Fibroblast of lung (primary cell): ENCODE measurements at regions not wholly inside any gene's neighbourhood (a gene's known extent, or its start where the extent isn't known, plus 50 kb on each side); places are given as distances from the start of the nearest gene placed in this dataset.
"Not testable (repeated sequence)": the region's sequence is repeated elsewhere in the genome, so short reads cannot be mapped to it uniquely, and the experiment has no call there.

Experiments
- DNase-seq, 2 donors: peaks; one replicate each; pipeline versions ENCODE4 v3.0.0 to v3.0.0-alpha.2; 2010; ENCODE audit warnings: low read depth in 2 of 2
- H2AFZ ChIP-seq: 2 replicates; pipeline ENCODE4 v1.5.1; 2012; ENCODE audit warnings: low read length, control low read depth, inconsistent platforms
- H3K27ac ChIP-seq: 2 replicates; pipeline ENCODE4 v1.5.1; 2011; ENCODE audit warnings: low read length, control low read depth; ENCODE audit not compliant: insufficient read depth
- H3K27me3 ChIP-seq: 2 replicates; pipeline ENCODE4 v1.5.1; 2011; ENCODE audit warnings: mild to moderate bottlenecking, low read length; ENCODE audit not compliant: control insufficient read depth, insufficient read depth
- H3K36me3 ChIP-seq: 2 replicates; pipeline ENCODE4 v1.5.1; 2011; ENCODE audit warnings: low read length; ENCODE audit not compliant: control insufficient read depth, insufficient read depth
- H3K4me1 ChIP-seq: 2 replicates; pipeline ENCODE4 v1.5.1; 2011; ENCODE audit warnings: low read length; ENCODE audit not compliant: control insufficient read depth, insufficient read depth; ENCODE audit errors: extremely low read depth
- H3K4me2 ChIP-seq: 2 replicates; pipeline ENCODE4 v1.5.1; 2011; ENCODE audit warnings: low read length, control low read depth; ENCODE audit not compliant: insufficient read depth; ENCODE audit errors: extremely low read depth
- H3K4me3 ChIP-seq, 4 experiments: fragments of 200-600 bp in 1 of 4; sonication (generic) in 1 of 4; replicated peaks in 1 of 4; 2 replicates each; pipeline ENCODE4 v1.5.1; 2011 to 2016; ENCODE audit warnings: low read length in 4 of 4, low read depth in 3 of 4, mild to moderate bottlenecking in 3 of 4, control low read depth in 2 of 4, inconsistent platforms in 1 of 4, mixed read lengths in 1 of 4; ENCODE audit not compliant: insufficient read depth in 1 of 4; ENCODE audit errors: control extremely low read depth in 1 of 4
- H3K79me2 ChIP-seq: 2 replicates; pipeline ENCODE4 v1.5.1; 2012; ENCODE audit warnings: mild to moderate bottlenecking, low read length, inconsistent platforms; ENCODE audit not compliant: control insufficient read depth, insufficient read depth
- H3K9ac ChIP-seq: 2 replicates; pipeline ENCODE4 v1.5.1; 2011; ENCODE audit warnings: mild to moderate bottlenecking, low read length, control low read depth; ENCODE audit not compliant: insufficient read depth
- H3K9me3 ChIP-seq: 2 replicates; pipeline ENCODE4 v1.5.1; 2012; ENCODE audit warnings: low read depth, low read length; ENCODE audit not compliant: control insufficient read depth, insufficient read depth
- H4K20me1 ChIP-seq: 2 replicates; pipeline ENCODE4 v1.5.1; 2011; ENCODE audit warnings: low read length; ENCODE audit not compliant: control insufficient read depth, insufficient read depth; ENCODE audit errors: extremely low read depth
- EZH2 ChIP-seq: IDR thresholded peaks from 2 replicates; pipeline ENCODE4 v1.5.1; 2012; ENCODE audit warnings: low read length, control low read depth, mild to moderate bottlenecking; ENCODE audit errors: missing control alignments
- TF ChIP-seq, protein P1 (sequence below), 2 donors: IDR thresholded peaks in 1 of 2; conservative IDR thresholded peaks in 1 of 2; 1 replicate in 1 of 2; 2 replicates in 1 of 2; pipeline ENCODE4 v1.5.1; 2011 to 2012; ENCODE audit warnings: low read length in 2 of 2, control low read depth in 1 of 2, inconsistent platforms in 1 of 2, low read depth in 1 of 2, mild to moderate bottlenecking in 1 of 2

DNA sequence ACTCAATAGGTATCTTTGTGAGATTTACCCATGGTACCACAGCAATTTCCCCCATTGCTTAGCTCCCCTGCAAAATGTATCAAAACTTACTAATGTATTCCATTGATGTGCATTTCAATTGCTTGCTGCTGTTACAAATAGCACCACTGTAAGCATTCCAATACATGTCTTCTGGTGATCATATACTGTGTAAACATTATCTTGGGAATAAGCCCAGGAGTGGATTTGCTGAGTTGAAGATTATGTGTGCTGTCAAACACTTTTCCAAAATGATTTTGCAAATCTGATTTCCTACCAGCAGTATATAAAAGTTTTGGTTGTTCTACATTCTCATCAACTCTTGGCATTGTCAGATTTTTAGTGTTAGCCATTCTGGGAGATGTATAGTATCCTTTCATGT is 141.0 kb upstream of the KCTD3 start:
- no peak overlapping the region for H3K27ac ChIP-seq
- no peaks in the 10 kb centered on the region for H4K20me1 ChIP-seq
- no peaks in the 10 kb centered on the region for H3K79me2 ChIP-seq
- no peak overlapping the region for H3K4me3 ChIP-seq
- no peaks in the 10 kb centered on the region for H3K9me3 ChIP-seq
- no peak for TF ChIP-seq EZH2
- TF ChIP-seq, protein P1, sequence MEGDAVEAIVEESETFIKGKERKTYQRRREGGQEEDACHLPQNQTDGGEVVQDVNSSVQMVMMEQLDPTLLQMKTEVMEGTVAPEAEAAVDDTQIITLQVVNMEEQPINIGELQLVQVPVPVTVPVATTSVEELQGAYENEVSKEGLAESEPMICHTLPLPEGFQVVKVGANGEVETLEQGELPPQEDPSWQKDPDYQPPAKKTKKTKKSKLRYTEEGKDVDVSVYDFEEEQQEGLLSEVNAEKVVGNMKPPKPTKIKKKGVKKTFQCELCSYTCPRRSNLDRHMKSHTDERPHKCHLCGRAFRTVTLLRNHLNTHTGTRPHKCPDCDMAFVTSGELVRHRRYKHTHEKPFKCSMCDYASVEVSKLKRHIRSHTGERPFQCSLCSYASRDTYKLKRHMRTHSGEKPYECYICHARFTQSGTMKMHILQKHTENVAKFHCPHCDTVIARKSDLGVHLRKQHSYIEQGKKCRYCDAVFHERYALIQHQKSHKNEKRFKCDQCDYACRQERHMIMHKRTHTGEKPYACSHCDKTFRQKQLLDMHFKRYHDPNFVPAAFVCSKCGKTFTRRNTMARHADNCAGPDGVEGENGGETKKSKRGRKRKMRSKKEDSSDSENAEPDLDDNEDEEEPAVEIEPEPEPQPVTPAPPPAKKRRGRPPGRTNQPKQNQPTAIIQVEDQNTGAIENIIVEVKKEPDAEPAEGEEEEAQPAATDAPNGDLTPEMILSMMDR (conservative IDR thresholded peaks at IDR 0.05 in 1 of 2, IDR thresholded peaks at IDR 0.05 in 1 of 2; ENCODE audit: low read depth in 1 of 2, low read length in 2 of 2) = no peak
- H3K4me1 ChIP-seq = no peaks in the 10 kb centered on the region
- no peak for DNase-seq
- no peaks in the 10 kb centered on the region for H3K27me3 ChIP-seq
- no peaks in the 10 kb centered on the region for H3K36me3 ChIP-seq
- H3K9ac ChIP-seq = no peak overlapping the region
- H3K4me2 ChIP-seq = no peak overlapping the region
- H2AFZ ChIP-seq = no peak overlapping the region

DNA sequence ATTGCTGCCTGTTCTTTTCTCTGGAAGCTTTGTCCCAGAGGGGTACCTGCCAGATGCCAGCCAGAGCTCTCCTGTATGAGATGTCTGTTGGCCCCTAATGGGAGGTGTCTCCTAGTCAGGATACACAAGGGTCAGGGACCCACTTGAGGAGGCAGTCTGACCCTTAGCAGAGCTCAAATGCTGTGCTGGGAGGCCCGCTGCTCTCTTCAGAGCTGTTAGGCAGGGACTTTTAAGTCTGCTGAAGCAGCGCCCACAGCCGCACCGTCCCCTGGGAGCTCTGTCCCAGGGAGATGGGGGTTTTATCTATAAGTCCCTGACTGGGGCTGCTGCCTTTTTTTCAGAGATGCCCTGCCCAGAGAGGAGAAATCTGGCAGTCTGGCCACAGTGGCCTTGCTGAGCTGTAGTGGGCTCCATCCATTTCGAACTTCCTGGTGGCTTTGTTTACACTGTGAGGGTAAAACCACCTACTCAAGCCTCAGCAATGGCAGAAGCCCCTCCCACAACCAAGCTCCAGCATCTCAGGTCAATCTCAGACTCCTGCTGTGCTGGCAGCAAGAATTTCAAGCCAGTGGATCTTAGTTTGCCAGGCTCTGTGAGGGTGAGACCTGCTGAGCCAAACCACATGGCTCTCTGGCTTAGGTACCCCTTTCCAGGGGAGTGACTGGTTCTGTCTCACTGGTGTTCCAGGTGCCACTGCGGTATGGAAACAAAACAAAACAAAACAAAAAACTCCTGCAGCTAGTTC is 134.4 kb upstream of the KCTD3 start:
- not testable (repeated sequence) for H3K4me1 ChIP-seq, H3K27ac ChIP-seq, H4K20me1 ChIP-seq, H3K79me2 ChIP-seq, H3K27me3 ChIP-seq, H3K36me3 ChIP-seq, H3K4me2 ChIP-seq, H3K4me3 ChIP-seq, DNase-seq, H3K9ac ChIP-seq, H3K9me3 ChIP-seq, H2AFZ ChIP-seq

DNA sequence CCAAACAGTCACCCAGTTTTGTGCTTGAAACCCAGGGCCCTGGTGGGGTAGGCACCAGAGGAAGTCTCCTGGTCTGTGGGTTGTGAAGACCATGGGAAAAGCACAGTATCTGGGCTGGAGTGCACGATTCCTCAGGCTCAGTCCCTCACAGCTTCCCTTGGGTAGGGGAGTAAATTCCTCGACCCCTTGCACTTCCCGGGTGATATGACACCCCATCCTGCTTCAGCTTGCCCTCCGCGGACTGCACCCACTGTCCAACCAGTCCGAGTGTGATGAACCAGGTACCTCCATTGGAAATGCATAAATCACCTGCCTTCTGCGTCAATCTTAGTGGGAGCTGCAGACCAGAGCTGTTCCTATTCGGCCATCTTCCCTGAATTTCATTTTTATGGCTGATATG is 133.9 kb upstream of the KCTD3 start:
- H3K4me1 ChIP-seq = no peaks in the 10 kb centered on the region
- H3K4me2 ChIP-seq = no peak overlapping the region
- no peak for DNase-seq
- H3K27ac ChIP-seq = no peak overlapping the region
- no peaks in the 10 kb centered on the region for H3K79me2 ChIP-seq
- TF ChIP-seq, protein P1 (conservative IDR thresholded peaks at IDR 0.05 in 1 of 2, IDR thresholded peaks at IDR 0.05 in 1 of 2; ENCODE audit: low read depth in 1 of 2, low read length in 2 of 2) = no peak
- TF ChIP-seq EZH2 = no peak
- H3K27me3 ChIP-seq = no peaks in the 10 kb centered on the region
- H3K9me3 ChIP-seq = no peaks in the 10 kb centered on the region
- H3K9ac ChIP-seq = no peak overlapping the region
- no peaks in the 10 kb centered on the region for H3K36me3 ChIP-seq
- no peak overlapping the region for H2AFZ ChIP-seq
- no peaks in the 10 kb centered on the region for H4K20me1 ChIP-seq
- no peak overlapping the region for H3K4me3 ChIP-seq
